NCI-H2196 (cell line): ENCODE measurements at regions not wholly inside any gene's neighbourhood (a gene's known extent, or its start where the extent isn't known, plus 50 kb on each side); places are given as distances from the start of the nearest gene placed in this dataset.
"Not testable (repeated sequence)": the region's sequence is repeated elsewhere in the genome, so short reads cannot be mapped to it uniquely, and the experiment has no call there.

Experiments
- DNase-seq: peaks from one replicate; lab custom pipeline; 2025; ENCODE audit not compliant: unreplicated experiment; lab: John Stamatoyannopoulos, UW

GRCh38 chr13:56558698-56559320 is 581.9 kb upstream of the PRR20A start:
- DNase-seq, result no peak

DNA sequence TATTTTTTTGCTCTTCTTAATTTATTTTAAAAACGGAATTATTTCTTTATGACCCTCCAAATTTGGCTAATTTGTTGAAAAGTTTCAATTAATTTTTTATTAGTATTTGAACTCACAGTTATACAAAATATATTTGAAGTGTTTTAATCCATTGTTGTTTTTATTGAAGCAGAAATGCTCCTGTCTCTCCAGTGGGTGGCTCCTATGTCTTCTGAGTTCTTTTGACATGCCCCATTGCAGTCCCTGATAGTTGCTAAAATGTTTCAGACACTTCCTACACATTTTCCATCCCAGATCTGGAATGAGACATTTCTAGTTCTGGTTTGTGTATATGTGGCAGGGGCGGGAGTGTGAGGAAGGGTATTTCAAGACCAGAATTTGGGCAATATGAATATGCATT is 579.4 kb upstream of the PRR20A start:
- no peak for DNase-seq

DNA sequence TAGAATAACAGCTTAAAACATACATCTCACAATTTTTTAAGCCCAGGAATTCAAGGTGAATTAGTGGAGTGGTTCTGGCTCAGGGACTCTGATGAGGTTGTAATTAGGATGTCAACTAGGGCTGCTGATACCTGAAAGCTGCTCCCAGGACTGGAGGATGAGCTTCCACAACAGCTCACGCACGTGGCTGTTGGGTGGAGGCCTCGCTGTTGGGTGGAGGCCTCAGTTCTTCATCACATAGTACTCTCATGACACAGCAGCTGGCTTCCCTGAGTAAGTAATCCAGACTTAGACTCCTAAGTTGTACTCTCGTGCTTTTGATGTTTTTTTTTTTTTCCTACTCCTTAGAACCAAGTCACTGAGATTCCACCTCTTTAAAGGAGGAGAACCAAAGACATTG is 577.1 kb upstream of the PRR20A start:
- DNase-seq, result no peak

DNA sequence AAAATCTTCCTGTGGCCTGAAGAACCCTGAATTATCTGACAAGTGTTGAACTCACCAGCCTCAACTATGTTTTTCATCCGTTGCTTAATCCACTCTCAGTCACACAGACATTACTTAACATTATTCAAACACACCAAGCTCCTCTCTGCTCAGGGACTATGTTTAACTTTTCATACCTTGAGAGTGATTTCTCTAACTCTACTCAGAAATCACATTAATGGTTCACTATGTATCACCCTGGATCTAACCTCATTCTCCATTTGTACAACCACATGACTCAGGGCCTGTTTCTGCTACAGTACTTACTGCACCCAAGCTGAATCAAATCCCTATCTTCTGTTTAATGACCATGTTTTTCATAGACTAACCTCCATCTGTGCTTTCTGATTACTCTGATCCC is 553.7 kb upstream of the PRR20A start:
- DNase-seq, result no peak

GRCh38 chr13:56615572-56615971 is 525.1 kb upstream of the PRR20A start:
- DNase-seq, result no peak

GRCh38 chr13:56622840-56623239 is 517.9 kb upstream of the PRR20A start:
- DNase-seq, result no peak

DNA sequence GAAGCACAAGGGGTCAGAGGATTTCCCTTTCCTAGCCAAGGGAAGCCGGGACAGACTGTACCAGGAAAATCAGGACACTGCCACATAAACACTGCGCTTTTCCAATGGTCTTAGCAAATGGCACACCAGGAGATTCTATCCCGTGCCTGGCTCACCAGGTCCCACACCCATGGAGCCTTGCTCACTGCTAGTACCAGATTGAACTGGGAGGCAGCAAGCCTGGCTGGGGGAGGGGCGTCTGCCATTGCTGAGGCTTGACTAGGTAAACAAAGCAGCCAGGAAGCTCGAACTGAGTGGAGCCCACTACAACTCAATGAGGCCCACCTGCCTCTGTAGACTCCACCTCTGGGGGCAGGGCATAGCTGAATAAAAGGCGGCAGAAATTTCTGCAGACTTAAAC is 511.8 kb upstream of the PRR20A start:
- not testable (repeated sequence) for DNase-seq

DNA sequence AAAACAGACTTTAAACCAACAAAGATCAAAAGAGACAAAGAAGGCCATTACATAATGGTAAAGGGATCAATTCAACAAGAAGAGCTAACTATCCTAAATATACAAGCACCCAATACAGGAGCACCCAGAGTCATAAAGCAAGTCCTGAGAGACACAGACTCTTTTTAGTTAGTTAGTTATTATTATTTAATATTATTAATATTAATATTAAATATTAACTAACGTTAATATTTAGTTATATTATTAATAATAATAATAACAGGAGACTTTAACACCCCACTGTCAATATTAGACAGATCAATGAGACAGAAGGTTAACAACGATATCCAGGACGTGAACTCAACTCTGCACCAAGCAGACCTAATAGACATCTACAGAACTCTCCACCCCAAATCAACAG is 509.7 kb upstream of the PRR20A start:
- not testable (repeated sequence) for DNase-seq

- no peak for DNase-seq
Observed at GRCh38 chr13:56653043-56653442, 487.7 kb upstream of the PRR20A start.

DNA sequence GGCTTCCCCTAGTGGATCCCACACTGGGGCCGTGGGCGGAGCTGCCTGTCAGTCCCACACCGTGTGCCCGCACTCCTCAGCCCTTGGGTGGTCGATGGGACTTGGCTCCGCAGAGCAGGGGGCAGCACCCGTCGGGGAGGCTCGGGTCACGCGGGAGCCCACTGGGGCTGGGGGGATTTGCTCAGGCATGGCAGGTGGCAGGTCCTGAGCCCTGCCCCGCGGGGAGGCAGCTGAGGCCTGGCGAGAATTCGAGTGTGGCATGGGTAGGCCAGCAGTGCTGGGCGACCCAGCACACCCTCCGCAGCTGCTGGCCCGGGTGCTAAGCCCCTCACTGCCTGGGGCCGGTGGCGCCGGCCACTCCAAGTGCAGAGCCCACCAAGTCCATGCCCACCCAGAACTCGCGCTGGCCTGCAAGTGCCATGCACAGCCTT is 481.7 kb upstream of the PRR20A start:
- DNase-seq, result no peak

DNA sequence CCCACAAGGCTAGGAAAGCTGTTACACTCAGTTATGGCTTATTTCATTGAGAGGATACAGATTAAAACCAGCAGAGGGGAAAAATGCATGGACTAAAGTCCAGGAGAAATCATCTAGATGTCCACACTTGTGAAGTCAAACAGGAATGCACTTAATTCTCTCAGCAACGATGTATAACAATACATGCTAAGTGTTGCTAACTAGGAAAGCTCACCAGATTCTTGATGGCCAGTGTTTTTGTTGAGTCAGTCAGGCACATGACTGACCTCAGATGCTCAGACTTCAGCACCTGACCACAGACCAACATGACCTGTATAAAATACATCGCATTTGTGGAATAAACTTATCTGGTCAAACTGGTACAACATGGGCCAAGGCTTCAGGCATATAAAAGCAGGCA is 470.2 kb upstream of the PRR20A start:
- no peak for DNase-seq

DNA sequence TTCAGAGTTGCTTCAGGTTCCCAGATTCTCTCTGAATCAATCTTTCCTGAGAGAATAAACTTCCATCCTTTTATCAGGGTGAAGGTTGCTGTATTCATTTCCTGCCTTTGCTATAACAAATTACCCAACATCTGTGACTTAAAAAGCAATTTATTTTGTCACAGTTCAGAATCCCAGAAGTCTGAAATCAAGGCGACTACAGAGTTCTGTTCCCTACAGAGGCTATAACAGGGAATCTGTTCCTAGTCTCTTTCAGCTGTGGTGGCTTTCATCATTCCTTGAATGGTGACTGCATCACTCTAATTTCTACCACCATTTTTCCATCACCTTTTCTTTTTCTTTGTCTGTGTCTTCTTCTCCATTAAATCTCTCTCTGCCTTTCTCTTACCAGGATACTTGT is 459.3 kb upstream of the PRR20A start:
- no peak for DNase-seq

- DNase-seq, result no peak
Observed at GRCh38 chr13:56687131-56687530, 453.6 kb upstream of the PRR20A start.

DNA sequence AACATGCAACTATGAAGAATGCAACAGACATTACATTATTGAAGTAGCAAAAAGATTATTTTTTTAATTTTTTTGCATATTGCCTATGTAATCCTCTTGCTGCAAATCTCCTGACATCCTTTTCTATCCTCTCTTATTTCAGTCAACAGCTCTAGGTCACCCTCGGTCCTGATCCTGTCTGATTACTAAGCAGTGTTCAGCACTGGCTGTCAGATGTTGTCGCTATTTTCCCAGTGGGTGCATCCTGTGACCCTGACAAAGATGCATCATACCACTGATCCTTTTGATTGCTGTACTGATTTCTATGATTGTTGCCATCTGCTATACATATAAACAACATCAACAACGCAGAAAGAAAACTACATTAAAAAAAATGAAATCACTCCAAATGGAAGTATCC is 443.7 kb upstream of the PRR20A start:
- DNase-seq, result no peak

DNA sequence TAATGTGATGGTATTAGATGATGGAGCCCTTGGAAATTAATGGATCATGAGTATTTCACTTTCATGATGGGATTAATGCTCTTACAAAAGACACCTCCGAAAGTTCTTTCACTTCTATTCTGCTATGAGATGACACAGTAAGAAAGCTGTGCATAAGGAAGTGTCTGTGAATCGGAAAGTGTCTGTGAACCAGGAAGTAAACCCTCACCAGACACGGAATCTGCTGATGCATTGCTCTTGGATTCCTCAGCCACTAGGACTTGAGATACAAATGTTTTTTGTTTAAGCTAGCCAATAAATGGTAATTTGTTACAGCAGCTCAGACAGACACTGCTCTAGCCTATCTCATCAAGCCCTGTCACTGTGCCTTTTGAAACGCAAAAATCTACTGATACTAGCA is 440.4 kb upstream of the PRR20A start:
- DNase-seq, result no peak

- no peak for DNase-seq
Observed at GRCh38 chr13:56706485-56706884, 434.2 kb upstream of the PRR20A start.

- DNase-seq, result no peak
Observed at GRCh38 chr13:56713656-56714055, 427.1 kb upstream of the PRR20A start.

GRCh38 chr13:56718791-56719190 is 421.9 kb upstream of the PRR20A start:
- DNase-seq, result no peak

DNA sequence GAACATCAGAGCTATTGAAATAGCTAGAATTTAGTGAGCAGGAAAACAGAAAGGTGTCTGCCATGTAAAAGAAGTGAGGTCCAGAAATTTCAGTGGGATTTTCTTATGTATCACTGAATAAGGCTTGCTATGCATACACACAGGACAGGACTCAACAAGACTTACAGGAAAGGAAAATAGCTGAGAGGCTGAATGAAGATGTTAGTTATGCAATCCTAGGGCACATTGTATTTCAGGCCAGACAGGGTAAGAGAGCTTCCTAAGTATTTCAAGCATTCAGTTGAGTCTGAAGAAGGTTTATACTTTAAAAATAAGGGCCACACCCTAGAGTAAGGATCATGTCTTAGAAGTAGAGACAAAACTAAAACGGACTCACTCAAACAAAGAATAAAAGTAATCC is 419.9 kb upstream of the PRR20A start:
- no peak for DNase-seq

DNA sequence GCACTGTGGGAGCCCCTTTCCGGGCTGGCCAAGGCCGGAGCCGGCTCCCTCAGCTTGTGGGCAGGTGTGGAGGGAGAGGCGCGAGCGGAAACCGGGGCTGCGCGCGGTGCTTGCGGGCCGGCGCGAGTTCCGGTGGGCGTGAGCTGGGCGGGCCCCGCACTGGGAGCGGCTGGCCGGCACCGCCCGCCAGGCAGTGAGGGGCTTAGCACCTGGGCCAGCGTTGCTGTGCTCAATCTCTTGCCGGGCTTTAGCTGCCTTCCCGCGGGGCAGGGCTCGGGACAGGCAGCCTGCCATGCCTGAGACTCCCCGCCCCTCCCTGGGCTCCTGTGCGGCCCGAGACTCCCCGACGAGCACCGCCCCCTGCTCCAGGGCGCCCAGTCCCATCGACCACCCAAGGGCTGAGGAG is 405.2 kb upstream of the PRR20A start:
- DNase-seq, result no peak

DNA sequence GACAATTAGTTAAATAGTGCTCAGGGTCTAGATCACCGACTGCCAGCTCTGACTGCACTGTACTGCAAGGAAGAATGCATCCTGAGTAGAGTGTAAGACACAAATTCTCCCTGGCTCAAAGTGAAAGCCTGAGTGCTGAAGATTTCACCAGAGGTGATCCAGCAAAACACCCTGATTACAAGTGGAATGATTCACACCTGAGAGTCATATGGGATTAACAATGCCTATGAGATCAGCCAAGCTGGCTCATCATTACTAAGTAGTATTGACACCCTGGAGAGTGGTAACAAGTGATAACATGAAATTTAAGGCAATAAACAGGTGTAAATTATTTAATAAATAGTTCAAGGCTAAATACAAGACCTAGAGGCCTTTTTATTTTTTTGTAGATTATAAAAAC is 403.8 kb upstream of the PRR20A start:
- DNase-seq, result no peak

DNA sequence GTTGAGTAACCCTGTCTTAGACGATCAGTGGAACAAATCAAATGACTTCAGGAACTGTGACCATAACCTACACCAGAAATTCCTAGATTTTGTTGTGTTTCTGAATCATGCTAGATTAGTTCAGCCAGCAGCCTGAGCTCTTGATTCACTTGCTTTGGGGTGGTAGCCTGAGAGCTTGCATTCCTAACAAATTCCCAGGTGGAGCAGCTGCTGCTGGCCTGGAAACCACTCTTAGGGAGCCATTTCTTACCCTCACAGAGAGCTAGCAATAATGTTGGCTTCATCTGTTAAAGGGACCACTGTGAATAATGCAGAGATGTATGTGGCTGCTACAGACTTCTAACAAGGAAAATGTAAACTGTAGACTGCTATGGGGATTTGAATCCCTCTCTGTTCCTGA is 388.1 kb upstream of the PRR20A start:
- DNase-seq, result no peak

GRCh38 chr13:56755181-56755935 is 385.4 kb upstream of the PRR20A start:
- no peak for DNase-seq
